Ovary (tissue), 7 donors: ENCODE measurements at regions not wholly inside any gene's neighbourhood (a gene's known extent, or its start where the extent isn't known, plus 50 kb on each side); places are given as distances from the start of the nearest gene placed in this dataset. TPM values are rescaled to one million over a fixed set of nuclear protein-coding genes. Genes with fewer than 3 reads are reported as not detected.
"Not testable (repeated sequence)": the region's sequence is repeated elsewhere in the genome, so short reads cannot be mapped to it uniquely, and the experiment has no call there.

Source experiments
- DNase-seq, 5 donors: peaks; one replicate each; pipeline ENCODE4 v3.0.0-alpha.2; 2019 to 2020
- H3K27ac ChIP-seq, 2 donors: fragments of 200-600 bp; one replicate each; pipeline versions ENCODE4 v1.5.1 to v1.8.0; 2019 to 2022
- H3K27me3 ChIP-seq: fragments of 200-600 bp; one replicate; pipeline ENCODE4 v1.8.0; 2022
- H3K36me3 ChIP-seq: fragments of 200-600 bp; sonication (generic); one replicate; pipeline ENCODE4 v1.5.1; 2019
- H3K4me1 ChIP-seq: one replicate; pipeline ENCODE4 v1.8.1; 2013; ENCODE audit warnings: mild to moderate bottlenecking, moderate library complexity; ENCODE audit not compliant: insufficient read depth
- H3K4me3 ChIP-seq: fragments of 200-600 bp; sonication (generic); one replicate; pipeline ENCODE4 v1.5.1; 2017
- H3K9me3 ChIP-seq, 2 donors: fragments of 200-600 bp in 1 of 2; sonication (generic) in 1 of 2; one replicate each; pipeline versions ENCODE4 v1.5.1 to v1.8.1; 2013 to 2019; ENCODE audit warnings: mild to moderate bottlenecking in 1 of 2, moderate library complexity in 1 of 2
- WGBS, 3 donors: extraction: QIAGEN DNeasy Blood & Tissue Kit in 1 of 3; methylation state at CpG; one replicate each; pipeline versions ENCODE4 v1.1.5 to v1.1.7; 2013 to 2017; 5-methylcytosine and 5-hydroxymethylcytosine counted together
- intact Hi-C, 4 donors: fragments of 100-400 bp; cut with DNase I; formaldehyde crosslinking; loops; one replicate each; pipeline versions ENCODE4 v1.11.0 to v1.15.1; 2022 to 2023
- small RNA-seq: library from RNA; depleted of rRNA; stranded (forward); fragments of <200 nt; gene quantifications from one replicate; pipeline ENCODE3, GENCODE V24; 2016
- donor health status: DM: no; HTN: no; CAD: no; lungs with moderate emphysema.
- donor health status: DM: no; HTN: no; CAD: no.
- donor health status: Bipolar disorder and iron deficiency.
- donor health status: DM: no; HTN: no; CAD: no.
- donor health status: DM: yes; HTN: yes; CAD: no.

GRCh38 chr20:29566901-29567635 lies 1690.4 kb upstream of the DEFB115 start:
- H3K4me3 ChIP-seq, H3K36me3 ChIP-seq, H3K27me3 ChIP-seq, intact Hi-C loops, H3K4me1 ChIP-seq, H3K9me3 ChIP-seq, H3K27ac ChIP-seq, DNase-seq: not testable (repeated sequence)
- 61 to 73% (median 70%) methylated on average over 43 to 44 of the region's 44 CpGs for WGBS, 3 donors

DNA sequence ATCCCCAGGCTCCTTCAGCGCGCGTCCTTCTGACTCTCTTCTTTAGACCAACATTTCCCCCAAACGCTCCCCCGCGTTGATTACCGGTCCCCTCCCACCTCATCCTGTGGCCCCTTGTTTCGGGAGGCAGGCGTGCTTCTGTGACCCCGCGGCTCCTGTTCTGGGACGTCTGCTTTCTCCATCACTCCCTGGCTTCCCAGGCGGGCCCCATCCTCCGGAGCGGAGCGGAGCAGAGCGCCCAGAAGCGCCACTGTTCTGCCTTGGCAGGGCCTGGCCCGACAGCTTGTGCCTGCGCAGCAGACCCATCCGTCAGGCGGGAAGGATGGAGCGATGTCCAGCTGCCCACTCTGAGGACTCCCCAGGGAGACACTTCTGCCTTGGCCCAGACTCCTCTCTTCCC lies 1689.8 kb upstream of the DEFB115 start:
- H3K36me3 ChIP-seq, H3K27ac ChIP-seq, H3K9me3 ChIP-seq, H3K4me3 ChIP-seq, H3K27me3 ChIP-seq, intact Hi-C loops, DNase-seq, H3K4me1 ChIP-seq: not testable (repeated sequence)
- WGBS, 3 donors = 48 to 66% (median 60%) methylated on average over 23 of the region's 23 CpGs

- DNase-seq, H3K9me3 ChIP-seq, H3K27me3 ChIP-seq, H3K4me3 ChIP-seq, H3K27ac ChIP-seq, H3K4me1 ChIP-seq, H3K36me3 ChIP-seq, intact Hi-C loops: not testable (repeated sequence)
- WGBS, 3 donors = 51 to 69% (median 55%) methylated on average over 5 of the region's 5 CpGs
Observed at GRCh38 chr20:29570126-29570525, 1687.3 kb upstream of the DEFB115 start.

DNA sequence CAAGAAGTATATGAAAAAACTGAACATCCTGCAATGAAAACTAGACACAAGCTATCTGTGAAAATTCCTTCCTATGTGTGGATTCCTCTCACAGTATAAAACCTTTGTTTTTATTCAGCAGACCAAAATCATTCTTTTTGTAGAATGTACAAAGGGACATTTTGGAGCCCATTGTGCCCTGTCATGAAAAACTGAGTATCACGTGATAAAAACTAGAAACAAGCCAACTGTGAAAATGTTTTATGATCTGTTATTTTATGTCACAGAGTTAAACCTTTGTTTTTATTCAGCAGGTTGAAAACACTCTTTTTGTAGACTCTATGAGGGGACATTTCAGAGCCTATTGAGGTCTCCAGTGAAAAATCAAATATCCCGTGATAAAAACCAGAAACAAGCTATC lies 1667.9 kb upstream of the DEFB115 start:
- DNase-seq, H3K27me3 ChIP-seq, intact Hi-C loops, H3K36me3 ChIP-seq, H3K9me3 ChIP-seq, H3K4me1 ChIP-seq, H3K27ac ChIP-seq, H3K4me3 ChIP-seq: not testable (repeated sequence)
- WGBS, 3 donors = 49 to 54% (median 51%) methylated on average over 2 of the region's 2 CpGs

DNA sequence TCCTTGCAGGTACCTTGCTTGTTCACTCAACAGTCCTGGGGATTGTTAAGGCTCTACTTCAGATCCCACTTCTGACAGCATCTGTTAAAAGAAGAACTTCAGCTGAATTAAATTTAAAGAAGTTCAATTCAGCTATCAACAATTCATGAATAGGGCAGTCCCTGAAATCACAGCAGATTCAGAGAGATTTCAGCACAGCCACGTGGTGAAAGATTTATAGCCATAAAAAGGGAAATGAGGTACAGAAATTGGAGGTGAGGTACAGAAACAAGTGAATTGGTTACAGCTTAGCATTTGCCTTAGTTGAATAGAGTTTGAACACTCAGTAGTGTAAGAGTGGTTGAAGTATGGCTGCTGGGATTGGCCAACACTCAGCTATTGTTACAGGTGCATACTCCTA lies 1653.3 kb upstream of the DEFB115 start:
- H3K4me3 ChIP-seq, H3K9me3 ChIP-seq, DNase-seq, H3K27me3 ChIP-seq, H3K4me1 ChIP-seq, H3K27ac ChIP-seq, H3K36me3 ChIP-seq, intact Hi-C loops: not testable (repeated sequence)
- 3 to 15% (median 3%) methylated on average over 1 of the region's 1 CpG for WGBS, 3 donors

GRCh38 chr20:29606171-29606570 lies 1651.3 kb upstream of the DEFB115 start:
- H3K4me1 ChIP-seq, intact Hi-C loops, H3K27me3 ChIP-seq, DNase-seq, H3K9me3 ChIP-seq, H3K4me3 ChIP-seq, H3K27ac ChIP-seq, H3K36me3 ChIP-seq: not testable (repeated sequence)
- 49 to 71% (median 61%) methylated on average over 3 of the region's 3 CpGs for WGBS, 3 donors

- H3K27me3 ChIP-seq, intact Hi-C loops, H3K4me3 ChIP-seq, H3K27ac ChIP-seq, H3K4me1 ChIP-seq, H3K36me3 ChIP-seq, DNase-seq, H3K9me3 ChIP-seq: not testable (repeated sequence)
- WGBS, 3 donors = 89 to 96% (median 91%) methylated on average over 1 of the region's 1 CpG
Observed at GRCh38 chr20:29629395-29629794, 1628.1 kb upstream of the DEFB115 start.

Small RNA genes lying in the stretch of these regions (small RNA-seq; reads per million reads assigned to genes)
- 0.15 reads per million for gene RF00002
- gene RF00019 = not detected
